Breast epithelium (tissue), 4 donors: ENCODE measurements at regions not wholly inside any gene's neighbourhood (a gene's known extent, or its start where the extent isn't known, plus 50 kb on each side); places are given as distances from the start of the nearest gene placed in this dataset.

ENCODE experiments used
- DNase-seq, 2 donors: peaks; one replicate each; pipeline ENCODE4 v3.0.0-alpha.2; 2019; ENCODE audit warnings: low spot score in 2 of 2
- H3K27ac ChIP-seq, 2 donors: fragments of 200-600 bp; sonication (generic) in 1 of 2; one replicate each; pipeline ENCODE4 v1.5.1; 2016 to 2019; ENCODE audit warnings: mild to moderate bottlenecking in 1 of 2
- H3K27me3 ChIP-seq, 2 donors: fragments of 200-600 bp; sonication (generic) in 1 of 2; one replicate each; pipeline versions ENCODE4 v1.5.1 to v1.6.0; 2017 to 2019; ENCODE audit warnings: control low read depth in 1 of 2, mild to moderate bottlenecking in 1 of 2
- H3K36me3 ChIP-seq: fragments of 200-600 bp; one replicate; pipeline ENCODE4 v1.5.1; 2019
- H3K4me1 ChIP-seq, 2 donors: fragments of 200-600 bp; sonication (generic); one replicate each; pipeline ENCODE4 v1.5.1; 2016 to 2019; ENCODE audit warnings: control low read depth in 1 of 2
- H3K4me3 ChIP-seq, 3 donors: fragments of 200-600 bp; sonication (generic); 1 replicate in 2 of 3; 2 replicates in 1 of 3; pipeline ENCODE4 v1.5.1; 2016 to 2019; ENCODE audit warnings: mild to moderate bottlenecking in 3 of 3, moderate library complexity in 2 of 3
- H3K9me3 ChIP-seq, 2 donors: fragments of 200-600 bp; sonication (generic) in 1 of 2; one replicate each; pipeline ENCODE4 v1.5.1; 2016 to 2019; ENCODE audit warnings: control low read depth in 1 of 2
- CTCF ChIP-seq, 3 donors: fragments of 450-650 bp; IDR thresholded peaks; one replicate each; pipeline ENCODE4 v1.5.1; 2016 to 2017; ENCODE audit warnings: antibody characterized with exemption in 3 of 3, mild to moderate bottlenecking in 3 of 3, moderate library complexity in 3 of 3
- POLR2A ChIP-seq: fragments of 450-650 bp; IDR thresholded peaks from one replicate; pipeline ENCODE4 v1.6.1; 2016; ENCODE audit warnings: antibody characterized with exemption, mild to moderate bottlenecking, moderate library complexity
- POLR2AphosphoS5 ChIP-seq, 3 donors: sonication (generic); formaldehyde crosslinking; IDR thresholded peaks; one replicate each; pipeline ENCODE4 v1.6.1; 2017; ENCODE audit warnings: antibody characterized with exemption in 3 of 3
- intact Hi-C: fragments of 100-400 bp; cut with DNase I; formaldehyde crosslinking; loops from one replicate; pipeline ENCODE4 v1.15.1; 2023; ENCODE audit warnings: low total_unique reads

- no peak for TF ChIP-seq POLR2AphosphoS5 (IDR thresholded peaks at IDR 0.05)
- TF ChIP-seq POLR2A = no peak
- no peak for TF ChIP-seq CTCF (IDR thresholded peaks at IDR 0.05)
- H3K36me3 ChIP-seq = no peaks in the 10 kb centered on the region
- H3K9me3 ChIP-seq = no peaks in the 10 kb centered on the region
- H3K27ac ChIP-seq = no peak overlapping the region
- no peak overlapping the region for H3K4me3 ChIP-seq
- intact Hi-C loops = no loop called here
- DNase-seq = no peak
- no peaks in the 10 kb centered on the region for H3K27me3 ChIP-seq
- H3K4me1 ChIP-seq = no peaks in the 10 kb centered on the region
Observed at GRCh38 chr2:74051504-74051903, 66.8 kb downstream of the TET3 start.

GRCh38 chr2:74052732-74053710 lies 68.3 kb downstream of the TET3 start:
- H3K4me3 ChIP-seq = no peak overlapping the region
- intact Hi-C loops = no loop called here

GRCh38 chr2:74053959-74054715 lies 69.4 kb downstream of the TET3 start:
- Histone ChIP-seq H3K27ac (no peak overlapping the region), H3K27me3 (no peaks in the 10 kb centered on the region), H3K9me3 (no peaks in the 10 kb centered on the region), H3K4me3 (no peak overlapping the region), H3K4me1 (no peaks in the 10 kb centered on the region), H3K36me3 (no peaks in the 10 kb centered on the region)
- TF ChIP-seq CTCF (IDR thresholded peaks at IDR 0.05) (no peak), POLR2A (no peak), POLR2AphosphoS5 (IDR thresholded peaks at IDR 0.05) (no peak)
- intact Hi-C loops = no loop called here
- no peak for DNase-seq

More at GRCh38 chr2:74052732-74053710, 68.3 kb downstream of the TET3 start:
- H3K4me1 ChIP-seq = no peaks in the 10 kb centered on the region
- H3K27me3 ChIP-seq = no peaks in the 10 kb centered on the region
- no peak for DNase-seq
- no peaks in the 10 kb centered on the region for H3K36me3 ChIP-seq
- no peaks in the 10 kb centered on the region for H3K9me3 ChIP-seq
- H3K27ac ChIP-seq = no peak overlapping the region
- no peak for TF ChIP-seq CTCF (IDR thresholded peaks at IDR 0.05)
- no peak for TF ChIP-seq POLR2AphosphoS5 (IDR thresholded peaks at IDR 0.05)
- no peak for TF ChIP-seq POLR2A

GRCh38 chr2:74059137-74059775 lies 74.5 kb downstream of the TET3 start:
- Histone ChIP-seq H3K4me1 (no peaks in the 10 kb centered on the region), H3K27ac (no peak overlapping the region), H3K4me3 (no peak overlapping the region), H3K9me3 (no peaks in the 10 kb centered on the region), H3K27me3 (no peaks in the 10 kb centered on the region), H3K36me3 (no peaks in the 10 kb centered on the region)
- intact Hi-C loops = no loop called here
- TF ChIP-seq CTCF (IDR thresholded peaks at IDR 0.05) (no peak), POLR2A (no peak), POLR2AphosphoS5 (IDR thresholded peaks at IDR 0.05) (no peak)
- no peak for DNase-seq
